Cerebellar cortex (tissue), 1 donor: ENCODE measurements at regions not wholly inside any gene's neighbourhood (a gene's known extent, or its start where the extent isn't known, plus 50 kb on each side); places are given as distances from the start of the nearest gene placed in this dataset.
"Not testable (repeated sequence)": the region's sequence is repeated elsewhere in the genome, so short reads cannot be mapped to it uniquely, and the experiment has no call there.

Source experiments
- DNase-seq: peaks from one replicate; pipeline ENCODE4 v3.0.0-alpha.2; 2015; ENCODE audit warnings: low spot score

- no peak for DNase-seq
These were observed 403.2 kb downstream of the SAMD5 start for GRCh38 chr6:147911686-147912085.

GRCh38 chr6:147922799-147923198 lies 414.3 kb downstream of the SAMD5 start:
- DNase-seq: no peak

- no peak for DNase-seq
These were observed 416.1 kb downstream of the SAMD5 start for GRCh38 chr6:147924598-147924997.

GRCh38 chr6:147925826-147926225 lies 416.8 kb upstream of the SASH1 start:
- DNase-seq: no peak

GRCh38 chr6:147930745-147931144 lies 411.9 kb upstream of the SASH1 start:
- DNase-seq: no peak

- DNase-seq: no peak
These were observed 409.4 kb upstream of the SASH1 start for GRCh38 chr6:147933224-147933623.

GRCh38 chr6:147935656-147936055 lies 407.0 kb upstream of the SASH1 start:
- DNase-seq: no peak

GRCh38 chr6:147936703-147937470 lies 405.8 kb upstream of the SASH1 start:
- DNase-seq: no peak

GRCh38 chr6:147941143-147941542 lies 401.5 kb upstream of the SASH1 start:
- no peak for DNase-seq

- DNase-seq: no peak
These were observed 400.3 kb upstream of the SASH1 start for GRCh38 chr6:147942363-147942762.

- no peak for DNase-seq
These were observed 398.5 kb upstream of the SASH1 start for GRCh38 chr6:147944122-147944521.

GRCh38 chr6:147947521-147947920 lies 395.1 kb upstream of the SASH1 start:
- no peak for DNase-seq

- DNase-seq: no peak
These were observed 392.5 kb upstream of the SASH1 start for GRCh38 chr6:147949981-147950622.

- no peak for DNase-seq
These were observed 392.0 kb upstream of the SASH1 start for GRCh38 chr6:147950623-147950987.

- DNase-seq: no peak
These were observed 390.9 kb upstream of the SASH1 start for GRCh38 chr6:147951726-147952125.

GRCh38 chr6:147954938-147955337 lies 387.7 kb upstream of the SASH1 start:
- no peak for DNase-seq

GRCh38 chr6:147958683-147959082 lies 384.0 kb upstream of the SASH1 start:
- DNase-seq: no peak

- DNase-seq: no peak
These were observed 381.0 kb upstream of the SASH1 start for GRCh38 chr6:147961481-147962141.

GRCh38 chr6:147965448-147965847 lies 377.2 kb upstream of the SASH1 start:
- DNase-seq: not testable (repeated sequence)

- DNase-seq: peak; percentile 5
These were observed 371.7 kb upstream of the SASH1 start for GRCh38 chr6:147970970-147971369.

GRCh38 chr6:147972448-147972847 lies 370.2 kb upstream of the SASH1 start:
- DNase-seq: no peak

GRCh38 chr6:147973806-147974205 lies 368.8 kb upstream of the SASH1 start:
- no peak for DNase-seq

GRCh38 chr6:147974376-147974775 lies 368.3 kb upstream of the SASH1 start:
- no peak for DNase-seq
